OCI-LY3 (cell line): ENCODE measurements at regions not wholly inside any gene's neighbourhood (a gene's known extent, or its start where the extent isn't known, plus 50 kb on each side); places are given as distances from the start of the nearest gene placed in this dataset.

Experiments
- EZH2phosphoT487 ChIP-seq: fragments of 200-600 bp; shearing (Covaris generic); IDR thresholded peaks from 2 replicates; pipeline ENCODE4 v1.6.1; 2018; ENCODE audit warnings: antibody characterized with exemption, mixed run types, low read depth
- TF ChIP-seq, protein P1 (sequence below): fragments of 200-600, 300-600 bp; sonication (generic); IDR thresholded peaks from 2 replicates; pipeline ENCODE4 v1.5.1; 2014; ENCODE audit warnings: antibody characterized with exemption, low read length, low read depth

DNA sequence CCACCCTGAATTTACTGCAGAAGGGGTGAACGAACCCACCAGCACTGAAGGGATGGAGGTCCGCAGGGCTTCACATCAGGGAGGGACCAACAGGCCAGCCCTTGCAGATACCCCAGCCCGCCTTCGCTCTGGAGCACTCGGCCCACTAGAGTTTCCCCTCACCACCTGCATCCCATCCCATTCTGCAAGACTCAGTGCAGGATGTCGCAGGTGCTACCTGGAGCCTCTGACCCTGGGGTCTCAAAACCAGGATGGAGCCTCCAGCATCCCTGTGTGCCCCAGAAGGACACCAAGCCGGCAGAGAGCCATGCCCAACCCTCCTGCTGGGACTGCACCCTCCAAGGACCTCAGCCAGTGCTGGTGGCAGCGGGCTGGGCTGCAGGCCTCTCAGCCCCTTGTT lies 57.6 kb upstream of the ADRA2C start:
- TF ChIP-seq, protein P1, sequence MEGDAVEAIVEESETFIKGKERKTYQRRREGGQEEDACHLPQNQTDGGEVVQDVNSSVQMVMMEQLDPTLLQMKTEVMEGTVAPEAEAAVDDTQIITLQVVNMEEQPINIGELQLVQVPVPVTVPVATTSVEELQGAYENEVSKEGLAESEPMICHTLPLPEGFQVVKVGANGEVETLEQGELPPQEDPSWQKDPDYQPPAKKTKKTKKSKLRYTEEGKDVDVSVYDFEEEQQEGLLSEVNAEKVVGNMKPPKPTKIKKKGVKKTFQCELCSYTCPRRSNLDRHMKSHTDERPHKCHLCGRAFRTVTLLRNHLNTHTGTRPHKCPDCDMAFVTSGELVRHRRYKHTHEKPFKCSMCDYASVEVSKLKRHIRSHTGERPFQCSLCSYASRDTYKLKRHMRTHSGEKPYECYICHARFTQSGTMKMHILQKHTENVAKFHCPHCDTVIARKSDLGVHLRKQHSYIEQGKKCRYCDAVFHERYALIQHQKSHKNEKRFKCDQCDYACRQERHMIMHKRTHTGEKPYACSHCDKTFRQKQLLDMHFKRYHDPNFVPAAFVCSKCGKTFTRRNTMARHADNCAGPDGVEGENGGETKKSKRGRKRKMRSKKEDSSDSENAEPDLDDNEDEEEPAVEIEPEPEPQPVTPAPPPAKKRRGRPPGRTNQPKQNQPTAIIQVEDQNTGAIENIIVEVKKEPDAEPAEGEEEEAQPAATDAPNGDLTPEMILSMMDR = no peak
- TF ChIP-seq EZH2phosphoT487 = no peak
